Ovary (tissue), 7 donors: ENCODE measurements at regions not wholly inside any gene's neighbourhood (a gene's known extent, or its start where the extent isn't known, plus 50 kb on each side); places are given as distances from the start of the nearest gene placed in this dataset.
A peak's percentile ranks its signal among the peaks of the same experiment; 100 is the strongest.

Experiments
- DNase-seq, 5 donors: peaks; one replicate each; pipeline ENCODE4 v3.0.0-alpha.2; 2019 to 2020
- H3K27ac ChIP-seq, 2 donors: fragments of 200-600 bp; one replicate each; pipeline versions ENCODE4 v1.5.1 to v1.8.0; 2019 to 2022
- H3K27me3 ChIP-seq: fragments of 200-600 bp; one replicate; pipeline ENCODE4 v1.8.0; 2022
- H3K36me3 ChIP-seq: fragments of 200-600 bp; sonication (generic); one replicate; pipeline ENCODE4 v1.5.1; 2019
- H3K4me1 ChIP-seq: one replicate; pipeline ENCODE4 v1.8.1; 2013; ENCODE audit warnings: mild to moderate bottlenecking, moderate library complexity; ENCODE audit not compliant: insufficient read depth
- H3K4me3 ChIP-seq: fragments of 200-600 bp; sonication (generic); one replicate; pipeline ENCODE4 v1.5.1; 2017
- H3K9me3 ChIP-seq, 2 donors: fragments of 200-600 bp in 1 of 2; sonication (generic) in 1 of 2; one replicate each; pipeline versions ENCODE4 v1.5.1 to v1.8.1; 2013 to 2019; ENCODE audit warnings: mild to moderate bottlenecking in 1 of 2, moderate library complexity in 1 of 2
- EP300 ChIP-seq: sonication (generic); formaldehyde crosslinking; IDR thresholded peaks from one replicate; pipeline ENCODE4 v1.6.1; 2017; ENCODE audit warnings: antibody characterized with exemption
- POLR2A ChIP-seq: fragments of 450-650 bp; IDR thresholded peaks from one replicate; pipeline ENCODE4 v1.6.1; 2017; ENCODE audit warnings: antibody characterized with exemption, mild to moderate bottlenecking, moderate library complexity
- WGBS, 3 donors: extraction: QIAGEN DNeasy Blood & Tissue Kit in 1 of 3; methylation state at CpG; one replicate each; pipeline versions ENCODE4 v1.1.5 to v1.1.7; 2013 to 2017; 5-methylcytosine and 5-hydroxymethylcytosine counted together
- intact Hi-C, 4 donors: fragments of 100-400 bp; cut with DNase I; formaldehyde crosslinking; loops; one replicate each; pipeline versions ENCODE4 v1.11.0 to v1.15.1; 2022 to 2023
- TF ChIP-seq, protein P1 (sequence below), 3 donors: fragments of 450-650 bp in 2 of 3; fragments of 200-600 bp in 1 of 3; IDR thresholded peaks; one replicate each; pipeline versions ENCODE4 v1.5.1 to v1.8.0; 2016 to 2022; ENCODE audit warnings: antibody characterized with exemption in 3 of 3, mild to moderate bottlenecking in 1 of 3
- donor health status: DM: no; HTN: no; CAD: no; lungs with moderate emphysema.
- donor health status: DM: no; HTN: no; CAD: no.
- donor health status: Bipolar disorder and iron deficiency.
- donor health status: DM: no; HTN: no; CAD: no.
- donor health status: DM: yes; HTN: yes; CAD: no.

DNA sequence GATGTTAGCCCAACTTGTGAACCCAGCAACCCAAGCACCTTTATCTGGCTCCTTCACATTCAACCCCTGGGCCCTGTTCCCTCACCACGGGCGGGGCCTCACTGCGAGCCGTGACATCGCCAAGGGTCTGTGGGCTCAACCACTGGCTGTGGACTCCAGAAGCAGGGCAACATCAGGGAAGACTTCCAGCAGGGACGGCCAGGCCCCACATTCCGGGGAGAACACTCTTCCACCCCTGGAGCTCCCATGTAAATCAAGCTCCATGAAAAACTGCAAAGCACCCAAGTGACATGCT, 175.3 kb downstream of the ERCC6L2 start:
- no peak for DNase-seq
- Histone ChIP-seq H3K4me3 (no peak overlapping the region), H3K4me1 (peaks cover 4% of the 10 kb centered on the region), H3K9me3 (no peaks in the 10 kb centered on the region), H3K27me3 (no peaks in the 10 kb centered on the region), H3K27ac (no peak overlapping the region), H3K36me3 (no peaks in the 10 kb centered on the region)
- TF ChIP-seq, protein P1, sequence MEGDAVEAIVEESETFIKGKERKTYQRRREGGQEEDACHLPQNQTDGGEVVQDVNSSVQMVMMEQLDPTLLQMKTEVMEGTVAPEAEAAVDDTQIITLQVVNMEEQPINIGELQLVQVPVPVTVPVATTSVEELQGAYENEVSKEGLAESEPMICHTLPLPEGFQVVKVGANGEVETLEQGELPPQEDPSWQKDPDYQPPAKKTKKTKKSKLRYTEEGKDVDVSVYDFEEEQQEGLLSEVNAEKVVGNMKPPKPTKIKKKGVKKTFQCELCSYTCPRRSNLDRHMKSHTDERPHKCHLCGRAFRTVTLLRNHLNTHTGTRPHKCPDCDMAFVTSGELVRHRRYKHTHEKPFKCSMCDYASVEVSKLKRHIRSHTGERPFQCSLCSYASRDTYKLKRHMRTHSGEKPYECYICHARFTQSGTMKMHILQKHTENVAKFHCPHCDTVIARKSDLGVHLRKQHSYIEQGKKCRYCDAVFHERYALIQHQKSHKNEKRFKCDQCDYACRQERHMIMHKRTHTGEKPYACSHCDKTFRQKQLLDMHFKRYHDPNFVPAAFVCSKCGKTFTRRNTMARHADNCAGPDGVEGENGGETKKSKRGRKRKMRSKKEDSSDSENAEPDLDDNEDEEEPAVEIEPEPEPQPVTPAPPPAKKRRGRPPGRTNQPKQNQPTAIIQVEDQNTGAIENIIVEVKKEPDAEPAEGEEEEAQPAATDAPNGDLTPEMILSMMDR (IDR thresholded peaks at IDR 0.05): no peak
- TF ChIP-seq POLR2A (no peak), EP300 (no peak)
- intact Hi-C loops: no loop called here
- 95 to 99% (median 97%) methylated on average over 7 of the region's 7 CpGs for WGBS, 3 donors

- H3K4me1 ChIP-seq: peaks cover 4% of the 10 kb centered on the region
- H3K36me3 ChIP-seq: no peaks in the 10 kb centered on the region
- H3K27me3 ChIP-seq: no peaks in the 10 kb centered on the region
- no peak for DNase-seq
- intact Hi-C loops: no loop called here
- no peak for TF ChIP-seq POLR2A
- TF ChIP-seq, protein P1 (IDR thresholded peaks at IDR 0.05): no peak
- TF ChIP-seq EP300: no peak
- H3K9me3 ChIP-seq: no peaks in the 10 kb centered on the region
- WGBS, 3 donors: 91 to 99% (median 95%) methylated on average over 29 to 30 of the region's 30 CpGs
- no peak overlapping the region for H3K27ac ChIP-seq
- no peak overlapping the region for H3K4me3 ChIP-seq
These were observed 174.8 kb downstream of the ERCC6L2 start for GRCh38 chr9:96050048-96050860.

DNA sequence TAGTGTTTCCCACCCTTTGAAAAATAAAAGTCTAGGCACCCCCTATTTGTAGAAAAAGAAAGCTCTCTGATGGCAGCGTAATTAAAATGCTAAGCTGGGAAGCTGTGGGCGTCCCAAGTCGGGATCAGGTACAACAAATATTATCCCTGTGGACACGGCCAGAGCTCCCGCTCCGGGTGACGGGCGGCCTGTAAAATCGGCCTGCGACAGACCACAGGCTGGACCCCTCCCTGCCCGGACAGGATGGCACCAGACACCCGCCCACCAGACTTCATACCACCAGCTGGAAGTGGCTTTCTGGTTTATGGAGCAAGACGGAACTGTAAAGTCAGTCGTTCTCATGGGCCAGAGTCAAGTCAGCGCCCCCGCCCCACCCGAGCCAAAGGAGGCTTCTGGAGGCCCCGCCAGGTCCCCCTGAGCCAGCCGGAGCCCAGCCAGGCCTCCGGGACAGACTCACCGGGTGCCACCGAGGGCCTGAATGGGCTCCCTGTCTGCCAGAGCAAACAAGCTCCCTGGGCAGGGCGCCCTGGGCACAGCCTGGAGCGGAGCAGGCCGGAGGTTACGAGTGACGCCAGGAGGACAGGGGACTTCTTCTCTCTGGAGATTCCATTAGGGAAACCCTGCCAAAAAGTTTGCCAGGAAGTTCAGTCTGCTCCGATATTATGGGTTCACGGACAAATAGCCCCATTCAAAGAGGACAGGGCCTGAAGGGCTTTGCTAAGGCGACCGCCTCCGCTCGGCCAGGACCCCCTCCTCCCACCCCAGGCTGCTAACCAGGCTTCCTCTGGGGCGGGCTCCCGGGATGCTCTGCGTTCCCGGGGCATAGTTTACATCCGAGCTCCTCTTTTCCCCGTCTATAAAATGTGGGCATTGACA, 173.7 kb downstream of the ERCC6L2 start:
- WGBS, 3 donors: 80 to 86% (median 83%) methylated on average over 36 to 39 of the region's 39 CpGs
- Histone ChIP-seq H3K4me3 (no peak overlapping the region), H3K27me3 (no peaks in the 10 kb centered on the region), H3K36me3 (no peaks in the 10 kb centered on the region), H3K4me1 (peaks cover 4% of the 10 kb centered on the region), H3K27ac (peak overlapping the region in 1 of 2 donors; percentile 44), H3K9me3 (no peaks in the 10 kb centered on the region)
- DNase-seq: peak in 1 of 5 donors; percentile 37
- TF ChIP-seq, protein P1 (IDR thresholded peaks at IDR 0.05): no peak
- intact Hi-C loops: no loop called here

GRCh38 chr9:96048104-96048955, 172.8 kb downstream of the ERCC6L2 start:
- WGBS, 3 donors: 10 to 17% (median 11%) methylated on average over 23 to 24 of the region's 24 CpGs
- no peak overlapping the region for H3K4me3 ChIP-seq
- intact Hi-C loops: no loop called here
- H3K36me3 ChIP-seq: no peaks in the 10 kb centered on the region
- no peaks in the 10 kb centered on the region for H3K9me3 ChIP-seq
- TF ChIP-seq EP300 (no peak), POLR2A (no peak)
- TF ChIP-seq, protein P1 (IDR thresholded peaks at IDR 0.05): no peak
- H3K27me3 ChIP-seq: no peaks in the 10 kb centered on the region
- peaks cover 4% of the 10 kb centered on the region for H3K4me1 ChIP-seq
- peak in 2 of 5 donors; percentile 44 to 50 for DNase-seq
- peak overlapping the region in 1 of 2 donors; percentile 44 for H3K27ac ChIP-seq
